ENCODE measurements at regions not wholly inside any gene's neighbourhood (a gene's known extent, or its start where the extent isn't known, plus 50 kb on each side); places are given as distances from the start of the nearest gene placed in this dataset.

DNA sequence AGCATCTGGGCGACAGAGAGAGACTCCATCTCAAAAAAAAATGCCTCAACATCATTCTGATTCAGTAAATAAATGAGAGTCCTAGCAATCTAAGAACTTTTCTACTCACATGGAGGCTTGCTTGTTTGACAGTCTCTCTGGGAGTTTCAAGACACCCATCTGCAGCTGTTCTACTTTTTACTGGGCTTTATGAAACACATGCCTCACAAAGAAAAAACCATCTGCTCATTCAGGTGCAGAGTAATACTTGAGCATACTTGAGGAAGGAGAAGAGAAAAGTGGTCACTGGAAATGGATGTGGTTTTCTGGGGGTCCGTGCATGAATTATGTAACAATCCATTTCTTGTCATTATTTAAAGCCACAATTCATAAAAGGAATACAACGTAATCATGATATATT, 87.1 kb upstream of the DDX53 start:
- TF ChIP-seq, protein P1, sequence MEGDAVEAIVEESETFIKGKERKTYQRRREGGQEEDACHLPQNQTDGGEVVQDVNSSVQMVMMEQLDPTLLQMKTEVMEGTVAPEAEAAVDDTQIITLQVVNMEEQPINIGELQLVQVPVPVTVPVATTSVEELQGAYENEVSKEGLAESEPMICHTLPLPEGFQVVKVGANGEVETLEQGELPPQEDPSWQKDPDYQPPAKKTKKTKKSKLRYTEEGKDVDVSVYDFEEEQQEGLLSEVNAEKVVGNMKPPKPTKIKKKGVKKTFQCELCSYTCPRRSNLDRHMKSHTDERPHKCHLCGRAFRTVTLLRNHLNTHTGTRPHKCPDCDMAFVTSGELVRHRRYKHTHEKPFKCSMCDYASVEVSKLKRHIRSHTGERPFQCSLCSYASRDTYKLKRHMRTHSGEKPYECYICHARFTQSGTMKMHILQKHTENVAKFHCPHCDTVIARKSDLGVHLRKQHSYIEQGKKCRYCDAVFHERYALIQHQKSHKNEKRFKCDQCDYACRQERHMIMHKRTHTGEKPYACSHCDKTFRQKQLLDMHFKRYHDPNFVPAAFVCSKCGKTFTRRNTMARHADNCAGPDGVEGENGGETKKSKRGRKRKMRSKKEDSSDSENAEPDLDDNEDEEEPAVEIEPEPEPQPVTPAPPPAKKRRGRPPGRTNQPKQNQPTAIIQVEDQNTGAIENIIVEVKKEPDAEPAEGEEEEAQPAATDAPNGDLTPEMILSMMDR (IDR thresholded peaks at IDR 0.05) = no peak
- no peak for TF ChIP-seq POLR2A (IDR thresholded peaks at IDR 0.05)
- TF ChIP-seq EP300 (IDR thresholded peaks at IDR 0.05) = no peak

All from tibial nerve (tissue), 4 donors.